Uterus (tissue), 3 donors: ENCODE measurements at regions not wholly inside any gene's neighbourhood (a gene's known extent, or its start where the extent isn't known, plus 50 kb on each side); places are given as distances from the start of the nearest gene placed in this dataset.
"Not testable (repeated sequence)": the region's sequence is repeated elsewhere in the genome, so short reads cannot be mapped to it uniquely, and the experiment has no call there.

ENCODE experiments used
- DNase-seq, 2 donors: peaks; one replicate each; pipeline ENCODE4 v3.0.0-alpha.2; 2019 to 2020
- H3K27ac ChIP-seq, 2 donors: fragments of 200-600 bp; sonication (generic); 1 replicate in 1 of 2; 2 replicates in 1 of 2; pipeline ENCODE4 v1.5.1; 2016 to 2018
- H3K27me3 ChIP-seq, 2 donors: fragments of 200-600 bp; sonication (generic); one replicate each; pipeline ENCODE4 v1.5.1; 2018 to 2019; ENCODE audit warnings: control low read depth in 1 of 2
- H3K36me3 ChIP-seq, 2 donors: fragments of 200-600 bp; sonication (generic); one replicate each; pipeline ENCODE4 v1.5.1; 2019; ENCODE audit warnings: control low read depth in 1 of 2
- H3K4me1 ChIP-seq, 2 donors: fragments of 200-600 bp; sonication (generic); one replicate each; pipeline ENCODE4 v1.5.1; 2018 to 2019; ENCODE audit warnings: control low read depth in 1 of 2
- H3K4me3 ChIP-seq, 2 donors: fragments of 200-600 bp; sonication (generic); 1 replicate in 1 of 2; 2 replicates in 1 of 2; pipeline ENCODE4 v1.5.1; 2018 to 2019; ENCODE audit warnings: mild to moderate bottlenecking in 1 of 2
- H3K9me3 ChIP-seq, 2 donors: fragments of 200-600 bp; sonication (generic); one replicate each; pipeline ENCODE4 v1.5.1; 2019; ENCODE audit warnings: control low read depth in 1 of 2
- POLR2A ChIP-seq, 2 donors: fragments of 450-650 bp; IDR thresholded peaks; one replicate each; pipeline ENCODE4 v1.6.1; 2016; ENCODE audit warnings: antibody characterized with exemption in 2 of 2, mild to moderate bottlenecking in 1 of 2, moderate library complexity in 1 of 2
- intact Hi-C: fragments of 100-400 bp; cut with DNase I; formaldehyde crosslinking; loops from one replicate; pipeline ENCODE4 v1.15.1; 2023; ENCODE audit warnings: low total_unique reads
- TF ChIP-seq, protein P1 (sequence below), 4 experiments: fragments of 200-600 bp in 2 of 4; fragments of 450-650 bp in 2 of 4; sonication (generic) in 2 of 4; IDR thresholded peaks; one replicate each; pipeline ENCODE4 v1.5.1; 2016 to 2019; ENCODE audit warnings: antibody characterized with exemption in 4 of 4, mild to moderate bottlenecking in 2 of 4, moderate library complexity in 1 of 4
- donor health status: DM: yes; HTN: yes; CAD: no.

- no peak overlapping the region for H3K4me3 ChIP-seq
- DNase-seq = no peak
- H3K36me3 ChIP-seq = no peaks in the 10 kb centered on the region
- no peaks in the 10 kb centered on the region for H3K4me1 ChIP-seq
- intact Hi-C loops = no loop called here
- H3K27ac ChIP-seq = no peak overlapping the region
- no peaks in the 10 kb centered on the region for H3K27me3 ChIP-seq
- no peaks in the 10 kb centered on the region for H3K9me3 ChIP-seq
- TF ChIP-seq, protein P1, sequence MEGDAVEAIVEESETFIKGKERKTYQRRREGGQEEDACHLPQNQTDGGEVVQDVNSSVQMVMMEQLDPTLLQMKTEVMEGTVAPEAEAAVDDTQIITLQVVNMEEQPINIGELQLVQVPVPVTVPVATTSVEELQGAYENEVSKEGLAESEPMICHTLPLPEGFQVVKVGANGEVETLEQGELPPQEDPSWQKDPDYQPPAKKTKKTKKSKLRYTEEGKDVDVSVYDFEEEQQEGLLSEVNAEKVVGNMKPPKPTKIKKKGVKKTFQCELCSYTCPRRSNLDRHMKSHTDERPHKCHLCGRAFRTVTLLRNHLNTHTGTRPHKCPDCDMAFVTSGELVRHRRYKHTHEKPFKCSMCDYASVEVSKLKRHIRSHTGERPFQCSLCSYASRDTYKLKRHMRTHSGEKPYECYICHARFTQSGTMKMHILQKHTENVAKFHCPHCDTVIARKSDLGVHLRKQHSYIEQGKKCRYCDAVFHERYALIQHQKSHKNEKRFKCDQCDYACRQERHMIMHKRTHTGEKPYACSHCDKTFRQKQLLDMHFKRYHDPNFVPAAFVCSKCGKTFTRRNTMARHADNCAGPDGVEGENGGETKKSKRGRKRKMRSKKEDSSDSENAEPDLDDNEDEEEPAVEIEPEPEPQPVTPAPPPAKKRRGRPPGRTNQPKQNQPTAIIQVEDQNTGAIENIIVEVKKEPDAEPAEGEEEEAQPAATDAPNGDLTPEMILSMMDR (IDR thresholded peaks at IDR 0.05) = no peak
- TF ChIP-seq POLR2A (IDR thresholded peaks at IDR 0.05) = no peak
Measured at GRCh38 chr5:63760965-63761364, 201.3 kb downstream of the HTR1A start.

DNA sequence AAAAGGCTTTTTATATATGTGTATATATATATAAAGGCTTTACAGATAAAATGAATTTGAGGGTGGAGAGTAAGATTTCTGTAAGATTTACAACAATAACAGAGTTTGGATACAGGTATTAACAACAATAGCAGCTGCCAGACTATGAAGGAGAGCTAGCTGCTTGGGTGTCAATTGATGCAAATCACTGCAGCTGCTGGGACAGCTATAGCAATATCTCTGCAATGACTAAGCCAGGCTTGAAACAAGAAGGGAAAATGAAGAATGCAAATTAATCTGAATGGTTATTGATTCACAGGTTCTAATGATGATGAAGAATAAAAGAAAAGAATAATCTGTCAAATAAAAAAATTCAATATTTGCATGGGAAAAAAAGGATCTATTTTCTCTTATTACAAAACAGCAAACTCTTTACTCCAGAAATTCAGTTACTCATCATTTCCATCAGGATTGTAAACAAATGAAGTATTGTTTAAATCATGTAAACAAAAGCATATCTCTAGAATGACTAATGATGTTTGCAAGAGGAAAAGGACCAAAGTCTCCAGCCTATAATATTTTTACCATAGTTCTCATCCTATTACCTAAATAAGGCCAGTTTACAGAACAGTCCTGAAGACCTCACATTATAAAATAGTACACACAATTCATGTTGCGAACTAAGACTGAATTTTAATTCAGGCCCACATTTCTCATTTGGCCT lies 219.0 kb downstream of the HTR1A start:
- H3K4me1 ChIP-seq = no peaks in the 10 kb centered on the region
- DNase-seq = no peak
- no peaks in the 10 kb centered on the region for H3K36me3 ChIP-seq
- H3K27me3 ChIP-seq = no peaks in the 10 kb centered on the region
- no peak overlapping the region for H3K27ac ChIP-seq
- no peaks in the 10 kb centered on the region for H3K9me3 ChIP-seq
- intact Hi-C loops = no loop called here
- H3K4me3 ChIP-seq = no peak overlapping the region
- TF ChIP-seq POLR2A (IDR thresholded peaks at IDR 0.05) = no peak
- TF ChIP-seq, protein P1 (IDR thresholded peaks at IDR 0.05) = no peak

GRCh38 chr5:63732880-63733279 lies 229.4 kb downstream of the HTR1A start:
- H3K4me3 ChIP-seq, DNase-seq, H3K4me1 ChIP-seq, H3K27ac ChIP-seq, H3K27me3 ChIP-seq, H3K36me3 ChIP-seq, H3K9me3 ChIP-seq, intact Hi-C loops: not testable (repeated sequence)

DNA sequence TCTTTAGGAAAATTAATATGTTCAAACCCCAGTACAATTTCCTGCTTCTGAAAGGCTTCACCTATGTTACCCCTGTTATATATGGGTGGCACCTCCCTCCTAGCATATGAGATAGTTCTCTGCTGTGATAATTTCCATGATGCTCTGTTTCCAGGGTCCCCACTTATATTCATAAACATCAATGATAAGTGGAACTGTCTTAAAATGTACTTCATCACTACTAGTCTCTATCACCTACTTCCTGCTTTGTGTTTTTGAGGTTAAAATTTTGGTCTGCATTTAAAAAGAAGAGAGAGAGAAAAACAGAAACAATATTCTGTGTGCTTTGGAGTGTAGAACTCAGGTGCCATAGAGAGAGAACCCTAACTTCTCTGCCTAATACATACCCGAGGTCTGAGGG lies 234.7 kb downstream of the HTR1A start:
- no peak overlapping the region for H3K4me3 ChIP-seq
- no peaks in the 10 kb centered on the region for H3K9me3 ChIP-seq
- no peaks in the 10 kb centered on the region for H3K27me3 ChIP-seq
- TF ChIP-seq, protein P1 (IDR thresholded peaks at IDR 0.05) = no peak
- TF ChIP-seq POLR2A (IDR thresholded peaks at IDR 0.05) = no peak
- intact Hi-C loops = no loop called here
- DNase-seq = no peak
- no peaks in the 10 kb centered on the region for H3K36me3 ChIP-seq
- no peak overlapping the region for H3K27ac ChIP-seq
- no peaks in the 10 kb centered on the region for H3K4me1 ChIP-seq

GRCh38 chr5:63726496-63726895 lies 235.7 kb downstream of the HTR1A start:
- TF ChIP-seq, protein P1 (IDR thresholded peaks at IDR 0.05) = no peak
- no peak for TF ChIP-seq POLR2A (IDR thresholded peaks at IDR 0.05)
- Histone ChIP-seq H3K4me3 (no peak overlapping the region), H3K36me3 (no peaks in the 10 kb centered on the region), H3K9me3 (no peaks in the 10 kb centered on the region), H3K27me3 (no peaks in the 10 kb centered on the region), H3K4me1 (no peaks in the 10 kb centered on the region), H3K27ac (no peak overlapping the region)
- no peak for DNase-seq
- intact Hi-C loops = no loop called here

DNA sequence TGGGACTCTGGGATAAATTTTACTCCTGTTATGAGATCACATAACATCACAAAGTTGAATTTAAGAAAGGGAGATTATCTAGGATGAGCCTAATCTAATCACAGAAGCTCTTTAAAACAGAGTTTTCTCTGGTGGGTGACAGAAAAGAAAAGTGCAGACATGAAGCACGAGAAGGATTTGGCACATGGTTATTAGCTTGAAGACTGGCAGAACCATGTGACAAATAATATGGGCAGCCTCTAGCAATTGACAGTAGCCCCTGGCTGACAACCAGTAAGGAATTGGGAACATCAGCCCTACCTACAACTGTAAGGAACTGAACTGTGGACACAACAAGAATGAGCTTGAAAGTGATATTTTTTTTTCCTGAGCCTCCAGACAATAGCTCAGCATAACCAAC lies 243.1 kb downstream of the HTR1A start:
- Histone ChIP-seq H3K4me3 (no peak overlapping the region), H3K27ac (no peak overlapping the region), H3K4me1 (no peaks in the 10 kb centered on the region), H3K9me3 (no peaks in the 10 kb centered on the region), H3K27me3 (no peaks in the 10 kb centered on the region), H3K36me3 (no peaks in the 10 kb centered on the region)
- intact Hi-C loops = no loop called here
- DNase-seq = no peak
- TF ChIP-seq, protein P1 (IDR thresholded peaks at IDR 0.05) = no peak
- no peak for TF ChIP-seq POLR2A (IDR thresholded peaks at IDR 0.05)
